ENCODE measurements at regions not wholly inside any gene's neighbourhood (a gene's known extent, or its start where the extent isn't known, plus 50 kb on each side); places are given as distances from the start of the nearest gene placed in this dataset.

DNA sequence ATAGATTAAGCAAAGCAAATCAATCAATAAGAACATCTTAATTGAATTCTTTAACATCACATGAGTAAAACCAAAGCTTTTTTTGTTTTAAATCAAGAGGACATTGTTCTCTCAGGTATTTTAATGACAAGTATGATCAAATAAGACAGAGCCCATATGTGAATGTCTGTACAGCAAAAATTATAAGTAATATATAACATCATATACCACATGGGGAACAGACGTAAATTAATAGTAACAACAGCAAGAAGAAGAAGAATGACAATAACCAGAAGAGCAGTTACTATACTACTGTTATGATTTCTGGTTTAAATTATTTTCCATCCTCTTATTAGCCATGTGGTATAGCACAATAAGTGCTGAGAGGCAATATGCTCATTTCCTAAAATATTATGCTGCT lies 335.5 kb downstream of the ADAMTS20 start:
- H3K9ac ChIP-seq (ENCODE audit: control insufficient read depth, insufficient read depth, low read length): no peak overlapping the region
- ChIA-PET CTCF (interaction anchor here (1.1 to 1.5 kb wide), 3 partner anchors 13 to 36 kb away, joined by 3 to 6 read pairs (median 3); no protein-coding TSS in a partner anchor), SMC1A (ENCODE audit: uncharacterized antibody, unreplicated experiment) (interaction anchor here (0.6 to 1.9 kb wide), 5 partner anchors 52 to 510 kb away, joined by 3 to 5 read pairs (median 3); no protein-coding TSS in a partner anchor), RAD21 (ENCODE audit: unreplicated experiment) (no interaction called here), POLR2A (no interaction called here)
- BruUV-seq (replicated peaks): no TSS peak
- no peak for ATAC-seq
- no peaks in the 10 kb centered on the region for H3K79me2 ChIP-seq (ENCODE audit: control insufficient read depth, insufficient read depth, low read length)
- H4K20me1 ChIP-seq (ENCODE audit: control insufficient read depth, insufficient read depth): no peaks in the 10 kb centered on the region
- in situ Hi-C loops (cut with MboI): no loop called here
- H3K9me3 ChIP-seq (replicated peaks; ENCODE audit: control insufficient read depth, insufficient read depth, low read length): no peaks in the 10 kb centered on the region
- intact Hi-C loops (cut with micrococcal nuclease; ENCODE audit: unreplicated experiment): loop anchor here (10.0 kb wide), 1 partner anchor 452 kb away; no protein-coding TSS in a partner anchor
- H2AFZ ChIP-seq (ENCODE audit: control insufficient read depth, low read depth, low read length): no peak overlapping the region
- no peaks in the 10 kb centered on the region for H3K27me3 ChIP-seq (replicated peaks in 1 of 2; ENCODE audit: control insufficient read depth in 2 of 2, insufficient read depth in 2 of 2, low read length in 1 of 2)
- H3K27ac ChIP-seq (ENCODE audit: control insufficient read depth, insufficient read depth): no peak overlapping the region
- no peaks in the 10 kb centered on the region for H3K36me3 ChIP-seq (ENCODE audit: control insufficient read depth in 2 of 2, insufficient read depth in 2 of 2, low read length in 1 of 2)
- no peaks in the 10 kb centered on the region for H3K4me1 ChIP-seq (ENCODE audit: control insufficient read depth, insufficient read depth, low read length)
- 28% methylated on average over 1 of the region's 1 CpG for WGBS (ENCODE audit: insufficient coverage, insufficient replicate concordance, low lambda C conversion rate, missing lambda C conversion rate)
- no peak for FAIRE-seq
- no peak for DNase-seq (ENCODE audit: low read depth, low spot score)
- H3K4me3 ChIP-seq: no peak overlapping the region
- no peak overlapping the region for H3K4me2 ChIP-seq (ENCODE audit: control insufficient read depth, insufficient read depth)
- TF ChIP-seq MEF2A (IDR thresholded peaks at IDR 0.05; ENCODE audit: insufficient read depth, low read depth, low read length) (no peak), SREBF2 (IDR thresholded peaks at IDR 0.05; ENCODE audit: low read length) (no peak), SMC3 (IDR thresholded peaks at IDR 0.05; ENCODE audit: borderline replicate concordance, low read length) (no peak), ZNF274 (IDR thresholded peaks at IDR 0.05; ENCODE audit: insufficient read depth, insufficient read length) (no peak), YY1 (IDR thresholded peaks at IDR 0.05; ENCODE audit: low read depth, low read length) (no peak), RBBP5 (conservative IDR thresholded peaks at IDR 0.05) (no peak), ZNF217 (IDR thresholded peaks at IDR 0.05) (no peak), MYC (IDR thresholded peaks at IDR 0.05; ENCODE audit: insufficient read depth, insufficient read length, insufficient replicate concordance, low read length, severe bottlenecking) (no peak), HCFC1 (IDR thresholded peaks at IDR 0.05; ENCODE audit: low read length) (no peak), ZSCAN29 (IDR thresholded peaks at IDR 0.05) (no peak), POLR2A (IDR thresholded peaks at IDR 0.05; ENCODE audit: low read depth, low read length) (no peak)
- TF ChIP-seq, protein P1, sequence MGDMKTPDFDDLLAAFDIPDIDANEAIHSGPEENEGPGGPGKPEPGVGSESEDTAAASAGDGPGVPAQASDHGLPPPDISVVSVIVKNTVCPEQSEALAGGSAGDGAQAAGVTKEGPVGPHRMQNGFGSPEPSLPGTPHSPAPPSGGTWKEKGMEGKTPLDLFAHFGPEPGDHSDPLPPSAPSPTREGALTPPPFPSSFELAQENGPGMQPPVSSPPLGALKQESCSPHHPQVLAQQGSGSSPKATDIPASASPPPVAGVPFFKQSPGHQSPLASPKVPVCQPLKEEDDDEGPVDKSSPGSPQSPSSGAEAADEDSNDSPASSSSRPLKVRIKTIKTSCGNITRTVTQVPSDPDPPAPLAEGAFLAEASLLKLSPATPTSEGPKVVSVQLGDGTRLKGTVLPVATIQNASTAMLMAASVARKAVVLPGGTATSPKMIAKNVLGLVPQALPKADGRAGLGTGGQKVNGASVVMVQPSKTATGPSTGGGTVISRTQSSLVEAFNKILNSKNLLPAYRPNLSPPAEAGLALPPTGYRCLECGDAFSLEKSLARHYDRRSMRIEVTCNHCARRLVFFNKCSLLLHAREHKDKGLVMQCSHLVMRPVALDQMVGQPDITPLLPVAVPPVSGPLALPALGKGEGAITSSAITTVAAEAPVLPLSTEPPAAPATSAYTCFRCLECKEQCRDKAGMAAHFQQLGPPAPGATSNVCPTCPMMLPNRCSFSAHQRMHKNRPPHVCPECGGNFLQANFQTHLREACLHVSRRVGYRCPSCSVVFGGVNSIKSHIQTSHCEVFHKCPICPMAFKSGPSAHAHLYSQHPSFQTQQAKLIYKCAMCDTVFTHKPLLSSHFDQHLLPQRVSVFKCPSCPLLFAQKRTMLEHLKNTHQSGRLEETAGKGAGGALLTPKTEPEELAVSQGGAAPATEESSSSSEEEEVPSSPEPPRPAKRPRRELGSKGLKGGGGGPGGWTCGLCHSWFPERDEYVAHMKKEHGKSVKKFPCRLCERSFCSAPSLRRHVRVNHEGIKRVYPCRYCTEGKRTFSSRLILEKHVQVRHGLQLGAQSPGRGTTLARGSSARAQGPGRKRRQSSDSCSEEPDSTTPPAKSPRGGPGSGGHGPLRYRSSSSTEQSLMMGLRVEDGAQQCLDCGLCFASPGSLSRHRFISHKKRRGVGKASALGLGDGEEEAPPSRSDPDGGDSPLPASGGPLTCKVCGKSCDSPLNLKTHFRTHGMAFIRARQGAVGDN (IDR thresholded peaks at IDR 0.05): no peak
- TF ChIP-seq, protein P2, sequence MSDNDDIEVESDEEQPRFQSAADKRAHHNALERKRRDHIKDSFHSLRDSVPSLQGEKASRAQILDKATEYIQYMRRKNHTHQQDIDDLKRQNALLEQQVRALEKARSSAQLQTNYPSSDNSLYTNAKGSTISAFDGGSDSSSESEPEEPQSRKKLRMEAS (IDR thresholded peaks at IDR 0.05; ENCODE audit: low read depth, low read length): no peak
- TF ChIP-seq, protein P3, sequence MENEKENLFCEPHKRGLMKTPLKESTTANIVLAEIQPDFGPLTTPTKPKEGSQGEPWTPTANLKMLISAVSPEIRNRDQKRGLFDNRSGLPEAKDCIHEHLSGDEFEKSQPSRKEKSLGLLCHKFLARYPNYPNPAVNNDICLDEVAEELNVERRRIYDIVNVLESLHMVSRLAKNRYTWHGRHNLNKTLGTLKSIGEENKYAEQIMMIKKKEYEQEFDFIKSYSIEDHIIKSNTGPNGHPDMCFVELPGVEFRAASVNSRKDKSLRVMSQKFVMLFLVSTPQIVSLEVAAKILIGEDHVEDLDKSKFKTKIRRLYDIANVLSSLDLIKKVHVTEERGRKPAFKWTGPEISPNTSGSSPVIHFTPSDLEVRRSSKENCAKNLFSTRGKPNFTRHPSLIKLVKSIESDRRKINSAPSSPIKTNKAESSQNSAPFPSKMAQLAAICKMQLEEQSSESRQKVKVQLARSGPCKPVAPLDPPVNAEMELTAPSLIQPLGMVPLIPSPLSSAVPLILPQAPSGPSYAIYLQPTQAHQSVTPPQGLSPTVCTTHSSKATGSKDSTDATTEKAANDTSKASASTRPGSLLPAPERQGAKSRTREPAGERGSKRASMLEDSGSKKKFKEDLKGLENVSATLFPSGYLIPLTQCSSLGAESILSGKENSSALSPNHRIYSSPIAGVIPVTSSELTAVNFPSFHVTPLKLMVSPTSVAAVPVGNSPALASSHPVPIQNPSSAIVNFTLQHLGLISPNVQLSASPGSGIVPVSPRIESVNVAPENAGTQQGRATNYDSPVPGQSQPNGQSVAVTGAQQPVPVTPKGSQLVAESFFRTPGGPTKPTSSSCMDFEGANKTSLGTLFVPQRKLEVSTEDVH (IDR thresholded peaks at IDR 0.05; ENCODE audit: low read depth, partially characterized antibody): no peak

Measured in GM12878 (cell line).